ENCODE measurements at regions not wholly inside any gene's neighbourhood (a gene's known extent, or its start where the extent isn't known, plus 50 kb on each side); places are given as distances from the start of the nearest gene placed in this dataset.
A peak's percentile ranks its signal among the peaks of the same experiment; 100 is the strongest.

DNA sequence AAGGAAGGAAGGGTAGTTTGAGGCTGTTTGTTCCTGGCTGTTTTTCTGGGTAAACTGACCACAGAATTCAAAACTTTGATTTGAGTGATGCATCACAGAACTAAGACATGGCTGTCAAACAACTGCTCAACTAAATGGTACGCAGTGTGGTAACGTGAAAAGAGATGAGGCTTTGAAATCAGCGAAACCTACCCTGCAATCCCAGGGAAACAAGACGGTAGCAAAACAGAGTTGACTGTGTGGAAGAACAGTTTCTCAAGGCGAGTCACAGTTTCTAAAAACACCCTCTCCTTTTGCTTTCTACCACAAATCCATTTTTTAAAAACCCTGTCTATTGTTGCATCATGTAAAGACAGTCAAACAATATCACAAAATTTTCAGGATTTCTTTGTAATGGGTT, 156.0 kb upstream of the MAF start:
- no peak for DNase-seq (ENCODE audit: low spot score)

DNA sequence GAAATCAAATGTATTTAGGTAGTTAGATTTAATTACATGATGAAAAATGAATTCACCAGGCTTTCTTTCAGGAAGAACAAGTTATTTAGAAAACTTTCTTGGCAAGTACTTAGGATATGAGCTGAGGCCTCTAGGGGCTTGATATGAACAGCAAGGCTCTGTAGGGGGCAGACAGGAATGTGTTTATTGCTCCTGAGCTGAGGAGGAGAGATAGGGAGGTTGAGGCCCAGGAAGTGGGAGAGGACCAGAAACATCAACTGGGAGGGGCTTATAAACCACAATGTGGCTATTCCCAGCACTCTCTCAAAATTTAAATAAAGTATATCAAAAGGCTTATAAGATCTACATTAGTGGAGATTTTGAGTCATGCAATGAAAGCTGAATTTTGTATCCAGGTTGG, 154.0 kb upstream of the MAF start:
- DNase-seq (ENCODE audit: low spot score): no peak

DNA sequence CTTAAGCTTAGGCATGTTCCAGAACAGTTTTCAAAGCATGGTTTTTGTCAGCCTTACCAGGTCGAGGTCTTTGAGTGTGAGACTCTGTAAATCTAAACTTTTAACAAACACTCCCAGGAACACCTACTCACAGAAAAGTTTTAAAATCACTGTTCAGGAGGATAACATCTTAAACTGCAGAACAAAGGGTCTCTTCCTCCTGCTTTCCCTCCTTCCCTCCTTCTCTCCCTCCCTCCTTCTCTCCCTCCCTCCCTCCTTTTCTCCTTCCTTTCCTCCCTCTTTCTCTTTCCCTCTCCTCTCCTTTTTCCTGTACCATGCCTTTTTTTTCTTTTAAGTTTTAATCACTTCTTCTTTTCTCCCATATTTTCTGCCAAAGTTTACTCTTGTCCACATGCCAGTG, 153.5 kb upstream of the MAF start:
- no peak for DNase-seq (ENCODE audit: low spot score)

DNA sequence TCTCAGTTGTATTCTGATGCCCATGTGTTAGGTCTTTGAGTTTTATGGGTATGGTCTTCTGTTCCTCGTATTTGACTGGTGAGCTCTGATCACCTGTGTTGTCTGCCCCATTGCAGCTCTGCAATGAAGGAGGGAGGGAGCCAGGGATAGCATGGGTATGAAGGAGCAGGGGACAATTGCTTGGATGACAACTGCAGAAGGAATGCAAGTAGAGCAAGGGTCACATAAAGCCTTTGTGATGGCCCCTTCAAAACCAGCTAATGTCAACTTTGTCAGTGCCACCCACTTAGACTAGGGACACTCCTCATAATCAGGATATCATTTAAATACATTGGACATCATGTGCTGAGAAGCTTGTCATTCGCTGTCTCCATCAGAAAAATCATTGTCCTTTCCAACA, 152.7 kb upstream of the MAF start:
- no peak for DNase-seq (ENCODE audit: low spot score)

DNA sequence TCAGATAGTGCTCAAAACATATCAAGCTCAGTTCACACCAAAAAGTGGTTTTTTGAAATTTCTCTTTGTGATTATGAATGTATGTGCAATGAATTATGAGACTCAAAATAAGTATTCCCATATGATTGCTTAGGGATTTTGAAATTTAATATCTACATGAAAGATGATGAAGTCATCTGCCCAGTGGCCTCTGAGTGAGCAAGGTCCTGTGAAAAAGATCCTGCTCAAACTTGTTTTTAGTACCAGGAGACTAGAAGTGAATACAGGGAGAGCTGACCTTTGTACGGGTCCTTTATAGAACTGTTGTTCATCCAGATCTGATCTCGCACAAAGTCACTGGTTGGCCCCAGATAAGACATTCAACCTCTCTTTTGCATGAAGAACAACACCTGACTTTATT, 151.9 kb upstream of the MAF start:
- no peak for DNase-seq (ENCODE audit: low spot score)

DNA sequence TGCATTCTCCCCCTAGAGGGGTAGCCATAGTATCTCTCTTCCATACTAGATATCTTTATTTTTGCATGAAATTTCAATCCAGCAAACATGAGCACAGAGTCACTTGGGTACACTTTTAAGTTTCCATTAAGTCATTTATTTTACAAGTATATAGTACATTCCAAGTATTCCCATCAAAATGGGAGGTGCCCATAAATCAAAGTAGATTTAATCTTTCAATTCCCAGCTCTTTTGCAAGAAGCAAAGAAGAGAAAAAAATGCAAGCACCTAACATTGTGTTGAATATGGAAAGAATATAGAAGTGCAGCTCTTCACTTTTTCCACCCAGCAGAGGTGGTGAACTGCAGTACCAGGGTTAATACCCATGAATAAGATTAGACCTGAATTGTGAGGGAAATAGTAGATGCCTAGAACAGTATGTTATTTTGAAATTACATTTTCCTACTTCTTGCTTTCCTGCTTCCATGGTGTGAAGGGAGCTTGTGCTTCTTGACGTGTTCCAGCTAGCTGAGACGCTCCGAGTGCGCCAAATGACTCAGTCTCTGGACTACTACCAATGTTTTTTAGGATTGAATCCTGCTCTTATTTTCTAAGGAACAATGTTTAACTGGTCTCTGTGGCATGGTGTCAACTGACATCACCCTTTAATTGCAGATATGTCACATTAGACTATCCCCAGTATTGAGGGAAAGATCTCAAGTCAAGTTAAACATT, 151.1 kb upstream of the MAF start:
- no peak for DNase-seq (ENCODE audit: low spot score)

DNA sequence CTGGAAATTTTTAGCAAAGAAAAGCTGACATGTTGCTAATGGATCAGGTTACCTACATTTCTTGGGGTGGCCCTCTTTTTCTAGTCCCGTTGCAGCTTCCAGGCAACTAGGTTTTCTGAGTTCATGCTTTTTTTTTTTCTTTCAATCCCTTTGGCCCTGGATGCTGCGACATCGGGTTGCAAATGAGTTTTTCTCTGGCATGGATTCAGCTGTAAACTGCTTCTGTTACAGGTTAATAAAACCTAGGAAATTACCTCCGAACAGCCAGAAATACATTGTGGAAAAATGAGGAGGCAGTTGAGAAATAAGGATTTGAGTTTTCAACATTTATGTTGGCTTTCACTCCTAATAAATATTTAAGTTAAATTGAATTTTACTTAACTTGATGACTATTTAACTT, 149.8 kb upstream of the MAF start:
- DNase-seq (ENCODE audit: low spot score): no peak

DNA sequence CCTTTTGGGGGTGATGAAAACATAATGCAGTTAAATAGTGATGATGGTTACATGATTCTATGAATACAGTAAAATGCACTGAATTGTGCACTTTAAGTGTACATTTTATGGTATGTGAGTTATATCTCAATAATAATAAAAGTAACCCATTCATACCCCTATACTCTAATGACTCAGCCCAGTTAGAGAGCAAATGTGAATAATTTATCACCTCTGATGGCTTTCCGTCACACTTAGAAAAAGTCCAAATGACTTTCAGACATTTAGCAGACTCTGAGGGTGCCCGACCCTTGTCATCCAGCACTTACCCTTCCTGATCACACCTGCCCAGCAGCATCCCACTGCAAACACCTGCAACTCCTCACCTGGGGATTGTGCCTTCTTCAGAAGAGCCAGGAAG, 148.1 kb upstream of the MAF start:
- DNase-seq (ENCODE audit: low spot score): no peak

DNA sequence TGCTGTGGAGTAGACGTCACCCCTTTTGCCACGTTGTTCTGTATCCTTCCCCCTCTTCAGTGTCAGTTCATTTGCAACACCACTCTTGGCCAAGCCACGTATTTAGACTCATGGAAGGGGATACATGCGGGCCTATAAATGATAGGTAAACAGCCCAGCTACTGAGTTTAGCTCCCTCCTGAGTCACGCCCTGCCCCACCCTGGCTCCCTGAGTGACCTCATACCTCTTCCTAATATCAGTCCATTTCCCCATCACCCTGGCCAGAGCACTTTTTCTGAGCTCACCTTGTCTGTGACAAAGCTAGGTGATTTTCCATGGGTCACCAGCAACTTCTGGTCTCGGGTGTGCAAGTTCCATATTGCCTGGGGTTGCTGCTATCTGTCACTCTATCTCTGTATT, 147.2 kb upstream of the MAF start:
- no peak for DNase-seq (ENCODE audit: low spot score)

DNA sequence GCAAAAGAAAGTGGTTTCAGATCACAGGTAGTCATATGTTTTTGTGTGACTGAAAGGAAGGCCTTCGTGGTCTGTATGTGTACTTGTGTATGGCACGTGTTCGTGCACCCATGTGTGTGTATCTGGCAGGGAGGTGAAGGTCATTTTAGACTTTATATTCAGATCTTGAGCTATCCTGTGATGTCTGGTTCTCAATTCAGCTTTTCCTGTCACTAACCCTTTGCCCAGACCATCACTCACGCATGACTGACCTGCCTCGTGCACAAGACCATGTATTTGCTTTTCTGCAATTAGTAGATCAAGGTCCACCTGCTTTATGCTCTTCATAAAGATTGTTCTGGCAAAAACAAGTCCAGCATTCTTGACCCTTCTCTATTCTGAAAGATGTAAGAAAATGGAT, 139.7 kb upstream of the MAF start:
- no peak for DNase-seq (ENCODE audit: low spot score)

DNA sequence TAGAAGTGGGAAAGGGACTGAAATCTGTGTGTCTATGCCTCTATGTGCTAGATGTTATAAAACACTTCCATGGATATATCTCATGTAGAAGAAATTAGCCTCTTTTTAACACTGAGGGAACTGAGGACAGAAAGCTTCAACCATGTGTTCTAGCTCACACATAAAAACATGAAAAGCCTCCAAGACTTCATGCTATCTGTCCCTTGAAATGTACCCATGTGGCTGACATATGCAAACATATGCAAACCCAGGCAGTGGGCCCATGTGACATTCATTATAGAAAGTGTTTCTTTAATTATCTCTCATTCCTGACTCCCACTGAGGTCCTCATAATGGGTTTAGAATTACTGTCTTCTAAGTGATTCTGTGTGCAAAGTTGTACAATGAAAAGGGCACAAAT, 134.7 kb upstream of the MAF start:
- DNase-seq (ENCODE audit: low spot score): no peak

DNA sequence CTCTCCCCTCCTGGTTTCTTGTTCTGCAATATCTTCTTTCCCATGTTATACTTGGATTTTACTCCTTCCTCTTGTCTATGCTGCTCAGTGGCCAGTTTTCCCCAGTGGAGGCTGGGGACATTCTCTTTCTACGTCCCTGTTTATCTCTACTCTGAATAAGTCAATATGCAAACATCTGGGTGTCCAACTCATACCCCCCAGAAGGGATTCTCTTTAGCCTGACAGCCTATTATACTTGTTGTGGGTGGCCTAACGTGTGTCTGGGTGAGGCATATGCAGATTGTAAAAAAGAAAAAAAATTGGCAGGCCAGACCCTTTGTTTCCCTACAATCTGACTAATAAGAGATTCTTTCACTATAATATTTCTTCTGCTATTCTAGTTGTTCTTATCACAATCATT, 134.2 kb upstream of the MAF start:
- DNase-seq (ENCODE audit: low spot score): no peak

DNA sequence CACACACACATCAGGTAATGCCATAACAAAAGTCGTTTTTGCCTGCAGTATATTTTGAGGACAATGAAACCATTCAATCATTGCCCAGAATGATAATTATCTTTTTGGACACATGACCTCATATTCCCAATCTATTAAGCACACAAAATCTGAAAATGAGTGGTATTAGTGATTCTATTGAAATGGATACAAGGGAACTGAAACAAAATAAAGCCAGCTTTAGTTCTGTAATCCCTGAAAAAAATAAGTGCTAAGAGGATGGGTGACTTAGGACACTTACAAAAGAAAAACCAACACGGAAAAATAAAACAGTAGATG, 128.3 kb upstream of the MAF start:
- no peak for DNase-seq (ENCODE audit: low spot score)

DNA sequence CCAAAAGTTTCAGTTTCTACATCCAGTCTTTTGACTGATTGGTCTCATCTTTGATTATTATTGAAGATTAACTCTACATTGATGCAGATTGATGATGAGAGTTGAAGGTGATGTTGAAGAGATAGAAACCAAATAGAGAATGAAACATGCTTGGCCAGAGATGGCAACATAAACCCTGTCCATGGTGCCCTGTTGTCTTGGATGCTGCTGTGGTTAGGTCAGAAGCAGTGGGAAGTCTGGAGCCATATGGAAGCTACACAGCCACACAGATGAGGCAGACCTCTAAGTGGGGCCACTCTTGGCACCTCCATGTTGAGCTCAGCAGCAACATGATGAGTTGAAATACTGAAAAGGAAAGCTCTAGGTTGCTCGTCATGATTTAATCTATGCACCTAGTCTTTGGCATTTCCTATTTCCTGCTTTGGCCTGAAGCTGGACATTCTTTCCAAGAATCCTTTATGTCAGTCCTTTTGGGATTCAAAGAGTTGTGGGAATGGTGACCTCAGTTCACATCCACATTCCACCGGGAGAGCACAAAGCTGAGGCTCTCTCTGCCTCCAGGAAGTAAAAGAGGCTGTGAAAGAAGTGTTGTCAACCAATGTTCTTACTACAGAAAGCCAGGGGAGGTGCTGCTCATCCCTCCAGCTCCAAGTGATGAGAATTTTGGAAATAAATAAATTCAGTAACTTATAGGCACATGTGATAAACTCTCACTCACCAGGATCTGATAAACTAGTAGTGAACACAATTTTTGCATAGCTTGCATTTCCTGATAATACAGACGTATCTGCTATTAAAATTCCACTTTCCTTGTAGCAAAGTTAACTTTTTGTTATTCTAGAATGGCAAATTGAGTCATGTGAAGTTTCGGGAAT, 127.7 kb upstream of the MAF start:
- DNase-seq (ENCODE audit: low spot score): peak; percentile 45

DNA sequence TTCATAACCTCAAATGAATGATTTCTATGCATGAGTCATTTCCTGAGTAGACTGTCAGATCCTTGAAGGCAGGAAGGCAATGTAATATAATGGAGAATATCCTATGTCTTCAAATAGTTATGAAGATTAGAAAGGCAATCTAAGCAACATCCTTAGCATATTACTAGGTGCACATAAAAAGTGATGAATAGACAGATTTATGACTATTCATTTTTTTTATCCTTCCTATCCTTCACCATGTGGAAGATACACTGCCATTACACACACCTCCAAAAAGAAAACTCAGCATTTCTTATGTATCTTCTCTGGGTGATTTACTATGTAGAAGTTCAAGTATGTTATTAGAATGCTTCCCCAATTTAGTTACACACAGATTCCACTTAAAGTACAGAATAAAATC, 126.4 kb upstream of the MAF start:
- DNase-seq (ENCODE audit: low spot score): no peak

DNA sequence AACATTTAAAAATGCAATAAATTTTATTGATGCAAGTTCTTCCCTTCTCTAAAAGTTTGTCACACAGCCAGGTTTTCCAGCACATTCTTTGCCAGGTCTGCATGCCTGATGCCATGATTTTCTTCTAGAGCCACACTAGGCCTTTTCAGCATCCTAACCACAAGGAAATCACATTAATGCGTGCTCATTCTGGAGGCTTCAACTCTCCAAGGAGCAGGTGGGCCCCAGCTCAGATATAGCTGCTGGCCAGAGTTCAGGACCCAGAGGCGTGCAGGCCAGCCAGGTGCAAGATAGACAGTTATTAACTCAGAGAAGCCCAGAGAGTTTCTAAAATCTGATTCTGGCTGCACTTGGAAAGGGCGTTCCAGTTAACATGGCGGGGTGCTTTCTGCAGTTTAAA, 124.5 kb upstream of the MAF start:
- no peak for DNase-seq (ENCODE audit: low spot score)

DNA sequence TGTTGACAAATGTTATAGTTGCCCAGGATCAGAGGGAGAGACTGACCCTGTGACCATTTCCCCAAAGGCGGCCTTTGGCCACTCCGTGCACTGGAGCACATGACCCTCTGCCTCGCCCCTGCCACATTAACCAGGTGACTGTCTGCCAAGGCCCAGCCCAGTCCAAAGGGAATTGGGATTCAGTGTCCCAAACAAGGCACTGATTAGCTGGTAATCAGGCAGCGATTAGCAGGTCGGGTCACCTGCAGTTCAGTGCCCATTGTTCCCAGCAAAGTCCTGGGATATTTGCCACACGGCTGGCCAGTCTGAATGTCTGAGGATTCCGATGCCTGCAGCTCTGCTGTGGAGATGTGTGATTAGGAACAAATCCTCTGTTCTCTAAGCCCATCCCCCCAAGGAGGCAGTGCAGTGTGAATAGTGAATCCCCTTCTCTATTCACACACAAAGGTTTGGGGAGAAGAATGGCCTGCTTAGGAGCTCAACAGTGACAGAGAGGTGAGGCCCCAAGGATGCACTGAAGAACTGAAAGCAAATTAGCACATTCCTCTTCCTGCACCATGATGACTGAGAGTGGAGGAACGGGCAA, 123.1 kb upstream of the MAF start:
- DNase-seq (ENCODE audit: low spot score): no peak

DNA sequence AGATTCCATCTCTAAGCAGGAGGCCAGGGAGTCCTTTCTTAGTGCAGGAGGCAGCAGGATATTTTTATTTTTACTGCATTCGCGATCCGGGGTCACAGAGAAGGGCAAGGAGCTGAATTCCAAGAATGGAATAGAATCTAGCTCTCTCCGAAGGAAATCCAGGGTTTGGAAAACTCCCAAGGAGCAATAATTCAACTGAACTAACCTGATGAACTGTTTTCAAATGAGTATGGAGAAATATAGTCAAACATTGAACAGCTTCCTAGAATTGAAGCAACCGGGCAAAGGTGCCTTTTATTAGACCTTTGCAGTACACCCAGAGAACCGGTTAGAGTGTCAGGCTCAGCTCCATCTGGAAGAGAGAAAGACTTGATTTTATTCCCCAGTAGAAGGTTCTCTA, 120.7 kb upstream of the MAF start:
- no peak for DNase-seq (ENCODE audit: low spot score)

DNA sequence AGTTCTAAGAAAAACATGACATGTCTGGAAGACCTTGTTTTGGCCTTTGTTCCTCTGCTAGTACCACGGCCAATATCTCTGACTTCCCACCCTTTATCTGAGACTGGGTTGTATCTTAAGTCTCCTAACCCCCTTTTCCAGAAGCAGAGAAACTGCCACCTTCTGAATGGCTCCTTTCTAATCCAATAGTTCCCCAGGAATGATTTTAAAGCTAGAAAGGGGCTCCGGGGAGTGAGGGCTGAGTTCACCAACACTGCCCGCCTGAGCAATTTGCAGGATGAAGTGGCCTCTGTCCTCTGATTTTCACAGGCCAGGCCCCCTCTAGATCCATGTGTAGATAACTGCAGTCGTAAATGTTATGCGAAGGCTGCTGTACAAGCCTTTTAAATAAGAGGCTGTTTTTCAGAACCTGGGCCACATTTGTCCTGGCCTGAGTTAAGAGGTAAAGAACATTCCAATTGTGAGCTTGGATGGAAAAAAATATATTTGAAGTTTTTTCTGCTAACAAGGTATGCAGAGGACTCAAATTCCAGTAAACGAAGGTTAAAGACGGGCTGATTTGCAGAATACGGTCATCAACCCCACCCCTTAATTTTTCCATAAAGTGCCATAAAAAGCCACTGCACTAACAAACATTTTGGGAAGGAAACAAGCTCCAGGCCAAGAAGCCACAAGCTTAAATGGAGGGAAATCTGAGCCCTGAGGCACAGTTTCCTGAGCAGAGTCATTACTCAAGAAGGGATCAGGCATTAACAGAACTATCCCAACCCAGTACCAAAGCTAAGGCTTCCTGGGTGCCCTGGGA, 117.0 kb upstream of the MAF start:
- DNase-seq (ENCODE audit: low spot score): no peak

DNA sequence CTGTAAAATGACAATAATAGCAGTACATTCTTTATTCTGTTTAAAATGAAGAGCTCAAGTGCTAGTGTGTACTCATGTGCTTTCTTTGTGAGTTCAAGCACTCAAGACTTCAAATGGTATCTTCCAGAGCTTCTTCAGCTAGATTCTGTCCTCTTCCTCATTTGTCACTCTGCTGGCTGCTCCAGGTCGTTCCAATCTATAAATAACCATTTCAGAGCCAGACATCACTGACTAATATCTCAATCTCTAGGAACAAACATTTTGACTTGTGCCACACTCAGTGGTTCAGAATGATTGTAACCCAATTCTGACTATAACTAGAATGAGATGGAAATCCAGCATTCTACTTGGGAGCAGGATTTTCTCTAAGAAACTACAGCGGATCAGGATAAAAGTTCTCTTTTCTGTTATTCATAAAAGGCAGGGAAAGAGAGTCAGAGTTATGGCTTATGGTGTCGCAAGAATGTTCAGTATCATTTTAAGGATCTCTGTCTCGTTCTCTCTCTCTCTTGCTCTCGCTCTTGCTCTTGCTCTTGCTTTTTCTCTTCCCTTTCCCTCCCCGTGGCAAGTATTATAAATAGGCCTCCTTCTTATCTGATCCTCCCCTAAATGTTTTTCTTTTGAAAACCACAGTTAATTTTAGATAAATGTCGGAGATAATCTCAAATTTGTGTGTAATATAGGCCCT, 116.3 kb upstream of the MAF start:
- DNase-seq (ENCODE audit: low spot score): no peak

DNA sequence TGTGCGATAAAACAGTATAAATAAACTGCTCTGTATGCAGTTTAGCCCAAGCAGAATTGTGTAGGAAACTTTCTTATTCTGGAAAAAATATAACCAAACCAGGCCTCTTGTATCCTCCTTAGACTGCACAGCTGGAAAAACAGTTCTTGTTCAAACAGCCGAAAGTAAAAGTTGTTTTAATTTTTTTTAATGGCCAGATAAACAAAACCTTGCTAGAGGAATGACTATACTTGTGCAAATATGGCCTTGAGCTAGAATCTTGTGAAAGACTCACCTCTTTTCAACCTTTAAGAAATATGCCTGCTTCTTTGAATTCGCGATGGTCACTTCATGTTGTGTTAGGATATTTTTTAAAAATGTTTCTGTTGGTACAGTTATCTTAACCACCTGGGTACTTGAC, 114.5 kb upstream of the MAF start:
- no peak for DNase-seq (ENCODE audit: low spot score)

DNA sequence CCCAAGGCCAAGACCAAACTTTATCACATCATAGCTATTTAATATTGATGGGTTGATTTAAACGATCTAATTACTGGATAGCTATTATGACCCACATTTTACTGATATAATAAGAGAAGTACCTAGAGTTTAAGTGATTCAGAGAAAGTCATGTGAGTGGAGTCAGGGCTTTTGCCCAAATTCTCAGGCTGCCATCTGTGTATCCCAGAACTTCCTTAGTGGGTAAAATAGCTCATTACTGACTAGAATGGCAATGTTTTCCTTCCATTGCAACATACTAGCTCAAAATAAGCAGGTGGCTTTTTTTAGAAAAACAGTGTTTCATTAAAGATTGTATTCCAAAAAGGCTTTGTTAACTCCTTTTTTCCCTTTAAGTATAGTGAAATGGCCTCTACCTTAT, 113.9 kb upstream of the MAF start:
- DNase-seq (ENCODE audit: low spot score): no peak

Data from kidney capillary endothelial cell (primary cell).